SK-N-SH treated with all-trans-retinoic acid at 6 μM for 48 hours (cell line): ENCODE measurements at regions not wholly inside any gene's neighbourhood (a gene's known extent, or its start where the extent isn't known, plus 50 kb on each side); places are given as distances from the start of the nearest gene placed in this dataset.

Experiments
- ATAC-seq: fragments of 200-7000 bp; cut with Tn5 transposase; 3 replicates; pipeline ENCODE4 v1.9.1; 2020; ENCODE audit warnings: mild to moderate bottlenecking, moderate library complexity
- ARNTL ChIP-seq: fragments of 450-650 bp; formaldehyde crosslinking; IDR thresholded peaks from 2 replicates; pipeline ENCODE4 v1.5.0; 2020; ENCODE audit warnings: low read depth, mild to moderate bottlenecking, moderate library complexity, borderline replicate concordance
- BACH2 ChIP-seq: fragments of 250-450 bp; sonication (Bioruptor Pico); IDR thresholded peaks from 2 replicates; pipeline ENCODE4 v1.9.0; 2021; ENCODE audit warnings: mild to moderate bottlenecking, borderline replicate concordance
- CREB5 ChIP-seq: fragments of 250-450 bp; sonication (Bioruptor Pico); IDR thresholded peaks from 2 replicates; pipeline ENCODE4 v1.5.1; 2020; ENCODE audit warnings: low read depth, mild to moderate bottlenecking, moderate library complexity
- CSDC2 ChIP-seq: fragments of 250-450 bp; sonication (Bioruptor Pico); IDR thresholded peaks from 2 replicates; pipeline ENCODE4 v1.5.0; 2020; ENCODE audit warnings: mild to moderate bottlenecking, moderate library complexity
- ESRRG ChIP-seq: fragments of 250-450 bp; sonication (Bioruptor Pico); IDR thresholded peaks from 2 replicates; pipeline ENCODE4 v1.6.1; 2021; ENCODE audit warnings: mild to moderate bottlenecking
- GLIS3 ChIP-seq: fragments of 250-450 bp; sonication (Bioruptor Pico); IDR thresholded peaks from 2 replicates; pipeline ENCODE4 v1.5.0; 2020; ENCODE audit warnings: mild to moderate bottlenecking, moderate library complexity
- ISL1 ChIP-seq: fragments of 250-450 bp; sonication (Bioruptor Pico); IDR thresholded peaks from 2 replicates; pipeline ENCODE4 v2.1.2; 2022; ENCODE audit warnings: mild to moderate bottlenecking, moderate library complexity
- OSR1 ChIP-seq: fragments of 250-450 bp; sonication (Bioruptor Pico); IDR thresholded peaks from 2 replicates; pipeline ENCODE4 v1.8.0; 2022; ENCODE audit warnings: moderate library complexity, mild to moderate bottlenecking, inconsistent platforms
- PATZ1 ChIP-seq: fragments of 250-450 bp; sonication (Bioruptor Pico); IDR thresholded peaks from 2 replicates; pipeline ENCODE4 v1.8.0; 2020; ENCODE audit warnings: mild to moderate bottlenecking, moderate library complexity, borderline replicate concordance
- POU6F1 ChIP-seq: fragments of 250-450 bp; sonication (Bioruptor Pico); IDR thresholded peaks from 2 replicates; pipeline ENCODE4 v1.8.0; 2021; ENCODE audit warnings: low read depth, mild to moderate bottlenecking, moderate library complexity, borderline replicate concordance
- PPARA ChIP-seq: fragments of 250-450 bp; sonication (Bioruptor Pico); IDR thresholded peaks from 2 replicates; pipeline ENCODE4 v1.5.0; 2020; ENCODE audit warnings: mild to moderate bottlenecking, borderline replicate concordance
- RARB ChIP-seq: fragments of 250-450 bp; sonication (Bioruptor Pico); IDR thresholded peaks from 2 replicates; pipeline ENCODE4 v1.8.0; 2021; ENCODE audit warnings: mild to moderate bottlenecking, moderate library complexity
- SNAI2 ChIP-seq: fragments of 250-450 bp; sonication (Bioruptor Pico); IDR thresholded peaks from 2 replicates; pipeline ENCODE4 v1.5.0; 2020; ENCODE audit warnings: mild to moderate bottlenecking, moderate library complexity
- TCF4 ChIP-seq: fragments of 250-450 bp; sonication (Bioruptor Pico); IDR thresholded peaks from 2 replicates; pipeline ENCODE4 v1.8.0; 2021; ENCODE audit warnings: mild to moderate bottlenecking, moderate library complexity, borderline replicate concordance
- TOX ChIP-seq: fragments of 250-450 bp; sonication (Bioruptor Pico); IDR thresholded peaks from 2 replicates; pipeline ENCODE4 v1.8.0; 2021; ENCODE audit warnings: mild to moderate bottlenecking, moderate library complexity, borderline replicate concordance
- TSHZ2 ChIP-seq: fragments of 250-450 bp; sonication (Bioruptor Pico); IDR thresholded peaks from 2 replicates; pipeline ENCODE4 v1.5.0; 2020; ENCODE audit warnings: mild to moderate bottlenecking, moderate library complexity
- ZC3H10 ChIP-seq: fragments of 250-450 bp; sonication (Bioruptor Pico); IDR thresholded peaks from 2 replicates; pipeline ENCODE4 v1.5.1; 2021; ENCODE audit warnings: mild to moderate bottlenecking, moderate library complexity
- ZFP3 ChIP-seq: fragments of 250-450 bp; sonication (Bioruptor Pico); IDR thresholded peaks from 2 replicates; pipeline ENCODE4 v1.5.0; 2020; ENCODE audit warnings: mild to moderate bottlenecking, moderate library complexity
- ZFP30 ChIP-seq: fragments of 450-650 bp; formaldehyde crosslinking; IDR thresholded peaks from 2 replicates; pipeline ENCODE4 v1.5.0; 2022; ENCODE audit warnings: mild to moderate bottlenecking, moderate library complexity
- ZNF565 ChIP-seq: fragments of 450-650 bp; formaldehyde crosslinking; conservative IDR thresholded peaks from 2 replicates; pipeline ENCODE4 v1.5.0; 2020; ENCODE audit warnings: low read depth, mild to moderate bottlenecking, moderate library complexity
- ZNF8 ChIP-seq: fragments of 450-650 bp; formaldehyde crosslinking; IDR thresholded peaks from 2 replicates; pipeline ENCODE4 v1.5.0; 2020; ENCODE audit warnings: mild to moderate bottlenecking, moderate library complexity

GRCh38 chr11:90847268-90847886, 624.5 kb upstream of the CHORDC1 start:
- no peak; the same call in 2 of the 3 replicates for ATAC-seq
- 0 out of 2 replicates have a peak, but pooled peaks have one; percentile 34 for TF ChIP-seq GLIS3 (CRISPR knock-in tag)
- no peak for TF ChIP-seq PPARA
- TF ChIP-seq OSR1 (CRISPR knock-in tag) = no peak
- no peak for TF ChIP-seq SNAI2
- TF ChIP-seq ARNTL (CRISPR knock-in tag) = no peak
- peak; percentile 79; the same call in 1 of the 2 replicates for TF ChIP-seq TSHZ2 (CRISPR knock-in tag)
- no peak for TF ChIP-seq BACH2 (CRISPR knock-in tag)
- no peak for TF ChIP-seq ZNF565
- TF ChIP-seq ZFP30 (CRISPR knock-in tag) = 0 out of 2 replicates have a peak, but pooled peaks have one; percentile 13
- no peak for TF ChIP-seq POU6F1
- peak; percentile 82; the same call in 1 of the 2 replicates for TF ChIP-seq TCF4 (CRISPR knock-in tag)
- TF ChIP-seq CREB5 (CRISPR knock-in tag) = no peak
- 0 out of 2 replicates have a peak, but pooled peaks have one; percentile 41 for TF ChIP-seq ZNF8 (CRISPR knock-in tag)
- TF ChIP-seq ISL1 (CRISPR knock-in tag) = peak; percentile 96
- no peak for TF ChIP-seq PATZ1 (CRISPR knock-in tag)
- TF ChIP-seq ESRRG (CRISPR knock-in tag) = peak; percentile 82
- TF ChIP-seq ZFP3 (CRISPR knock-in tag) = no peak

- TF ChIP-seq TOX (CRISPR knock-in tag) = no peak
- TF ChIP-seq CREB5 (CRISPR knock-in tag) = no peak
- TF ChIP-seq ZNF565 = no peak
- ATAC-seq = no peak; the same call in 2 of the 3 replicates
Measured at GRCh38 chr11:90846628-90847027, 623.8 kb upstream of the CHORDC1 start.

GRCh38 chr11:90845799-90846198, 623.0 kb upstream of the CHORDC1 start:
- no peak for ATAC-seq
- TF ChIP-seq ZFP30 (CRISPR knock-in tag) (no peak), ISL1 (CRISPR knock-in tag) (no peak), CSDC2 (CRISPR knock-in tag) (no peak), TOX (CRISPR knock-in tag) (no peak), TCF4 (CRISPR knock-in tag) (no peak), GLIS3 (CRISPR knock-in tag) (no peak), TSHZ2 (CRISPR knock-in tag) (no peak), BACH2 (CRISPR knock-in tag) (no peak), RARB (CRISPR knock-in tag) (no peak), PPARA (no peak), ZC3H10 (CRISPR knock-in tag) (no peak), SNAI2 (no peak), OSR1 (CRISPR knock-in tag) (no peak)
